Thyroid gland (tissue), 4 donors: ENCODE measurements at regions not wholly inside any gene's neighbourhood (a gene's known extent, or its start where the extent isn't known, plus 50 kb on each side); places are given as distances from the start of the nearest gene placed in this dataset.

Experiments used
- DNase-seq, 2 donors: peaks; one replicate each; pipeline ENCODE4 v3.0.0-alpha.2; 2019
- H3K27ac ChIP-seq, 3 donors: fragments of 200-600 bp; sonication (generic); 1 replicate in 2 of 3; 2 replicates in 1 of 3; pipeline ENCODE4 v1.5.1; 2016 to 2019; ENCODE audit warnings: mild to moderate bottlenecking in 1 of 3, moderate library complexity in 1 of 3
- H3K27me3 ChIP-seq: fragments of 200-600 bp; sonication (generic); one replicate; pipeline ENCODE4 v1.5.1; 2019
- H3K36me3 ChIP-seq, 2 donors: fragments of 200-600 bp; sonication (generic); one replicate each; pipeline ENCODE4 v1.5.1; 2016 to 2019
- H3K4me1 ChIP-seq, 2 donors: fragments of 200-600 bp; sonication (generic); one replicate each; pipeline ENCODE4 v1.5.1; 2017 to 2019
- H3K4me3 ChIP-seq, 3 donors: fragments of 200-600 bp; sonication (generic); replicated peaks in 1 of 3; 1 replicate in 2 of 3; 2 replicates in 1 of 3; pipeline ENCODE4 v1.5.1; 2016; ENCODE audit warnings: mild to moderate bottlenecking in 1 of 3
- H3K9me3 ChIP-seq: fragments of 200-600 bp; sonication (generic); one replicate; pipeline ENCODE4 v1.5.1; 2017
- CTCF ChIP-seq, 6 experiments: fragments of 200-600 bp in 3 of 6; fragments of 450-650 bp in 3 of 6; sonication (generic) in 3 of 6; IDR thresholded peaks; one replicate each; pipeline ENCODE4 v1.5.1; 2016 to 2019; ENCODE audit warnings: antibody characterized with exemption in 6 of 6, mild to moderate bottlenecking in 2 of 6, inconsistent platforms in 1 of 6, moderate library complexity in 1 of 6
- POLR2A ChIP-seq, 2 donors: fragments of 450-650 bp; IDR thresholded peaks; one replicate each; pipeline ENCODE4 v1.6.1; 2017; ENCODE audit warnings: antibody characterized with exemption in 2 of 2, mild to moderate bottlenecking in 2 of 2, moderate library complexity in 1 of 2
- WGBS, 2 donors: methylation state at CpG; one replicate each; pipeline ENCODE4 v1.1.5; 2017; 5-methylcytosine and 5-hydroxymethylcytosine counted together
- intact Hi-C: fragments of 100-400 bp; cut with DNase I; formaldehyde crosslinking; loops from one replicate; pipeline ENCODE4 v1.15.1; 2023

GRCh38 chr1:5347726-5348125 is 644.5 kb downstream of the NPHP4 start:
- no peak for DNase-seq
- intact Hi-C loops: no loop called here
- Histone ChIP-seq H3K9me3 (no peaks in the 10 kb centered on the region), H3K4me3 (no peak overlapping the region), H3K4me1 (no peaks in the 10 kb centered on the region), H3K27me3 (no peaks in the 10 kb centered on the region), H3K27ac (no peak overlapping the region), H3K36me3 (no peaks in the 10 kb centered on the region)
- WGBS, 2 donors: 68 to 75% methylated on average over 8 of the region's 8 CpGs
- no peak for TF ChIP-seq POLR2A (IDR thresholded peaks at IDR 0.05)
- TF ChIP-seq CTCF (IDR thresholded peaks at IDR 0.05): no peak

- no peaks in the 10 kb centered on the region for H3K27me3 ChIP-seq
- TF ChIP-seq POLR2A (IDR thresholded peaks at IDR 0.05) (no peak), CTCF (IDR thresholded peaks at IDR 0.05) (no peak)
- no peaks in the 10 kb centered on the region for H3K9me3 ChIP-seq
- no peaks in the 10 kb centered on the region for H3K36me3 ChIP-seq
- no peaks in the 10 kb centered on the region for H3K4me1 ChIP-seq
- DNase-seq: no peak
- no peak overlapping the region for H3K27ac ChIP-seq
- intact Hi-C loops: no loop called here
- WGBS, 2 donors: 86 to 91% methylated on average over 8 of the region's 8 CpGs
- H3K4me3 ChIP-seq: no peak overlapping the region
Observed at GRCh38 chr1:5345556-5345955, 646.7 kb downstream of the NPHP4 start.

DNA sequence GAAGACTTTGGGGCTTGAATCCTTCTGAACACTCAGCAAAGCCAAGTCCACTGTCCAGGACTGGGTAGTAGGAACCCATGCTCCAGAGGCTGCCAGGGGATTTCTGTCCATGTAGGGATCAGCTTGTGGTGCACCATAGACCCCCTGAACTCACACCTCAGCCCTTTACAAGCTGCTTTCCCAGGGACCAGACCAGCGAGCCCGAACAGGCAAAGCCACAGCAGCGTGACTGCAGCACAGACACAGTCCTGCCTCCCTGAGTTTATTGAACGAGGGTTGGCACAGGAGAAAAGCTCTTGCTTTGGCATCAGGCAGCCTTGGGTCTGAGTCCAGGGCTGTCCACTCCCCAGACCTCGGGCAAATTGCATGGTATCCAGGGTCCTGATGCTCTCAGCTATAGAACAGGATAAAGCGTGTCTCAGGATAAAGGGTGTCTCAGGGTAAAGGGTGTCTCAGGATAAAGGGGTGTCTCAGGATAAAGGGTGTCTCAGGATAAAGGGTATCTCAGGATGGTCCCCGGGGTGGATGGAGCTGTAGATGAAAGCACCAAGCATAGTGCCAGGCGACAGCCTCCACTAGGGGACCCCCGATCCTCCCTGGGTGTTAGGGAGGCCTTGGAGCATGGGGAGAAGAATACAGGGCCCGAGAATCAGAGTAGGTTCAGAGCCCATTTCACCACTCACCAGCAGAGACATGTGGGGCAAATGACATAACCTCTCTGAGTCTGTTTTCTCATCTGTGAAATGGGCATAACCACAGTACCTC is 648.8 kb downstream of the NPHP4 start:
- 63 to 82% methylated on average over 8 to 9 of the region's 10 CpGs for WGBS, 2 donors
- DNase-seq: no peak
- TF ChIP-seq CTCF (IDR thresholded peaks at IDR 0.05) (no peak), POLR2A (IDR thresholded peaks at IDR 0.05) (no peak)
- H3K36me3 ChIP-seq: no peaks in the 10 kb centered on the region
- H3K4me3 ChIP-seq: no peak overlapping the region
- no peaks in the 10 kb centered on the region for H3K9me3 ChIP-seq
- H3K27me3 ChIP-seq: no peaks in the 10 kb centered on the region
- H3K27ac ChIP-seq: no peak overlapping the region
- intact Hi-C loops: no loop called here
- no peaks in the 10 kb centered on the region for H3K4me1 ChIP-seq

DNA sequence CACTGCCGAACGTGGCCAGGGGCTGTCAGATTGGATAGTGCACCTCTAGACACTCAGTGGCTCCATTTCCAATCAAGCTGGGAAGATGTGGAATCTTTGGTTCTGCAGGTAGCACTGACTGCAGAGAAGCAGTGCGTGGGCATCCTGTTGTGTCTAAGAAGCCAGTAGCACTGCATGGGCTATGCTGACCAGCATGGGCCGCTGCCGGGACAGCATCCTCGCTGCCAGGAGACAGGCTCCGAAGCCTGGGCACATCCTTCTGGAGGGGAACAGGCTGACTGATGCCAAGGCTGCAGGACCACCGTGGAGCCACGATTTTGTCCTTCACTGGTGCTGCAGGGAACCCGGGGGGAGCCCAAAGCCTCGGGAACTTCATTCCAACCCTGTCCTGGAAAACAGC is 649.4 kb downstream of the NPHP4 start:
- no peaks in the 10 kb centered on the region for H3K4me1 ChIP-seq
- TF ChIP-seq CTCF (IDR thresholded peaks at IDR 0.05) (no peak), POLR2A (IDR thresholded peaks at IDR 0.05) (no peak)
- H3K4me3 ChIP-seq: no peak overlapping the region
- no peaks in the 10 kb centered on the region for H3K36me3 ChIP-seq
- WGBS, 2 donors: 82 to 85% methylated on average over 5 to 11 of the region's 11 CpGs
- H3K9me3 ChIP-seq: no peaks in the 10 kb centered on the region
- H3K27me3 ChIP-seq: no peaks in the 10 kb centered on the region
- H3K27ac ChIP-seq: no peak overlapping the region
- intact Hi-C loops: no loop called here
- DNase-seq: no peak

GRCh38 chr1:5342172-5342571 is 650.1 kb downstream of the NPHP4 start:
- 34 to 49% methylated on average over 8 of the region's 8 CpGs for WGBS, 2 donors
- no peak for TF ChIP-seq CTCF (IDR thresholded peaks at IDR 0.05)
- TF ChIP-seq POLR2A (IDR thresholded peaks at IDR 0.05): no peak
- Histone ChIP-seq H3K4me3 (no peak overlapping the region), H3K9me3 (no peaks in the 10 kb centered on the region), H3K4me1 (no peaks in the 10 kb centered on the region), H3K36me3 (no peaks in the 10 kb centered on the region), H3K27me3 (no peaks in the 10 kb centered on the region), H3K27ac (no peak overlapping the region)
- no peak for DNase-seq
- intact Hi-C loops: no loop called here
